Limb (tissue), 2 donors: ENCODE measurements at regions not wholly inside any gene's neighbourhood (a gene's known extent, or its start where the extent isn't known, plus 50 kb on each side); places are given as distances from the start of the nearest gene placed in this dataset.
"Not testable (repeated sequence)": the region's sequence is repeated elsewhere in the genome, so short reads cannot be mapped to it uniquely, and the experiment has no call there.

ENCODE experiments used
- DNase-seq, 2 donors: peaks; one replicate each; pipeline ENCODE4 v3.0.0-alpha.2; 2016; ENCODE audit errors: extremely low spot score in 2 of 2

DNA sequence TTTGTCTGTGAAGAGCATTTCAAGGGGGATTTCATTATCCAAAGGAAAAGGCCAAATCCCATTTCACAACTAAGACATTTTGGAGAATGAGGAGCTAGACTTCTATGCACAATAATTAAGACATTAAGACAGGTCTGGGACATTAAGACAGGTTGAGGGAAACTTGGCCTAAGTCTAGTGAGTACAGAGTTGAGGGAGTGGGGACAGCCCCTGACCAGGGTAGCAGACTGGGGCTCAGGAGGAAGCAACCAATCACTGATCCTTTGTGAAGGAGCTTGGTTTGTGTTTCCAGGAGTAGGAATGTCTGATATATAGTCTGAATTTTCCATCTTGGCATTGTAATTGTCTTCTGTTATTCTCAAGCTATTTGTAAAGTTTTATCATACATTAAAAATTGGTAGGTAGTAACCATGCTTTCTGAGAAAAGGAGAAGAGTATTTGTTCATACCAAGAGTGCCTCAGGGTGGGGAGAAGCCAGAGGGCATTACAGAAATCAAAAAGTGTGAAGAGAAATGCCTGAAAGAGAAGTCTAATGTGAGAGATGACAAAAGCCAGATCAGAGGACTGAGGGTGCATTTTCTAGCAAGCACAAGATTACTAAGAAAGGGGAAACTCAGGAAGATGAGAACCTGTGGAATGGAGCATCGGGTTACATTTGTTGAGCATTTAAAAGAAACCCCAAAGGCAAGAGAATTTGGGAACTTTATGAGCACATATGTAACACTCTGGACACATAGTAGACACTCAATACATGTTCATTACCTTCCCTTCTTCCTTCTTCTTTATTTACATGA lies 189.3 kb upstream of the PIK3R1 start:
- DNase-seq: no peak

DNA sequence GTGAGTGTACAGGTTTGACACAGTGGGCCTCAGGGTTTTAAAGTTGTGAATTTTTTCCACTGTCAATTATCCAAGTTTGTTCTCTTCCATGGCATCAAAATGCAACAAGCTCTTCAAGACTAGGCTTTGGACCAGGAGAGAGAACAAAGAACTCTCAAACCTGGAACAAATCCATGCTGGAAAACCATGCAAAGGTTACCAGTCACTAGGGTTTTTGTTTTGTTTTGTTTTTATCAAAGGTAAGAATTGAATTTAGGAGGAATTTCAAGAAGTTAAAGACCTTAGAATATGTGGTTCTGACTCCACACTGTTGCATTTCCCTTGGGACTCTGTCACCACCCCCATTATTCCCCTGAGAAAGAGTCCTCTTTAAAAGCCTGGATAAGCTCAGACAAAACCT lies 191.1 kb upstream of the PIK3R1 start:
- DNase-seq: no peak

DNA sequence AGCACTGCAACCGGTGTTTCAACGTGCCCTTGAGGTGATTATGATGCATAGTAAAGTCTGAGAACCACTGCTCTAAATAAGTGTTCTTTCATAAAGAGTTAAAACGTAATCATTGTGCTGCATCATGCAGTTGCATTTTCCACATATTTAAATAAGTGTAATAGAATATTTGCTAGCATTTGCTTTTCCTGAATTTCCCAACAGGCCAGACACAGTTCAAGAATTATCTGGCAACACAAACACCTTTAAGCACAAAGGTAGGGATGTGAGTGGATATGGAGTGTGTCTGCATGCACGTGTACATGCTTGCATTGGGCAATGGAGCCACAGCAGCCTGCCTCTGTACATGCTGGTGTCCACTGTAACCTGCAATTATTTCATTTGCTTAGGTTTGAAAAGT lies 193.6 kb upstream of the PIK3R1 start:
- no peak for DNase-seq

DNA sequence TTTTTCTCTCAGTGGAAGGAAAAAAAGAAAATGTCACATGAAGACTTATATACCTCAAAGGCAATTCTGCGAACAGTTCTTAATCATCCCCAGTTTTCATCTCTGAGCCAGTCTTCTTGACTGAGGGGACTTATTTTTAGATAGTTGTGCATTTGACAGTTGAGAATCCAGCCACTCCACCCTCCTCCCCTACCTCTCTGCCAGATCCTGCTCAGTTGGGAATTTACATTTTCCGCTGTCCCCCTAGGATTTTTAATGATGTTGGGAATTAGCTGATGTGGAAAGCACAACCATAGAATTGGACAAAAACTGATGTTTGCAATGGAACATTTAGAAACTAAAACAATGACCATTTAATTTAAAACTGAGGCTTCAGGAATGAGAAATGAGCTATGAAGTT lies 194.3 kb upstream of the PIK3R1 start:
- DNase-seq: no peak

DNA sequence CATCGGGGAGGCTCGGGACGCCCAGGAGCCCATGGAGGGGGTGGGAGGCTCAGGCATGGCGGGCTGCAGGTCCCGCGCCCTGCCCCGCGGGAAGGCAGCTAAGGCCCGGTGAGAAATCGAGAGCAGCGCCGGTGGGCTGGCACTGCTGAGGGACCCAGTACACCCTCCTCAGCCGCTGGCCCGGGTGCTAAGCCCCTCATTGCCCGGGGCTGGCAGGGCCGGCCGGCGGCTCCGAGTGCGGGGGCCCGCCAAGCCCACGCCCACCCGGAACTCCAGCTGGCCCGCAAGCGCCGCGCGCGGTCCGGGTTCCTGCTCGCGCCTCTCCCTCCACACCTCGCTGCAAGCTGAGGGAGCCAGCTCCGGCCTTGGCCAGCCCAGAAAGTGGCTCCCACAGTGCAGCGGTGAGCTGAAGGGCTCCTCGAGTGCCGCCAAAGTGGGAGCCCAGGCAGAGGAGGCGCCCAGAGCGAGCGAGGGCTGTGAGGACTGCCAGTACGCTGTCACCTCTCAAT lies 195.0 kb upstream of the PIK3R1 start:
- not testable (repeated sequence) for DNase-seq

DNA sequence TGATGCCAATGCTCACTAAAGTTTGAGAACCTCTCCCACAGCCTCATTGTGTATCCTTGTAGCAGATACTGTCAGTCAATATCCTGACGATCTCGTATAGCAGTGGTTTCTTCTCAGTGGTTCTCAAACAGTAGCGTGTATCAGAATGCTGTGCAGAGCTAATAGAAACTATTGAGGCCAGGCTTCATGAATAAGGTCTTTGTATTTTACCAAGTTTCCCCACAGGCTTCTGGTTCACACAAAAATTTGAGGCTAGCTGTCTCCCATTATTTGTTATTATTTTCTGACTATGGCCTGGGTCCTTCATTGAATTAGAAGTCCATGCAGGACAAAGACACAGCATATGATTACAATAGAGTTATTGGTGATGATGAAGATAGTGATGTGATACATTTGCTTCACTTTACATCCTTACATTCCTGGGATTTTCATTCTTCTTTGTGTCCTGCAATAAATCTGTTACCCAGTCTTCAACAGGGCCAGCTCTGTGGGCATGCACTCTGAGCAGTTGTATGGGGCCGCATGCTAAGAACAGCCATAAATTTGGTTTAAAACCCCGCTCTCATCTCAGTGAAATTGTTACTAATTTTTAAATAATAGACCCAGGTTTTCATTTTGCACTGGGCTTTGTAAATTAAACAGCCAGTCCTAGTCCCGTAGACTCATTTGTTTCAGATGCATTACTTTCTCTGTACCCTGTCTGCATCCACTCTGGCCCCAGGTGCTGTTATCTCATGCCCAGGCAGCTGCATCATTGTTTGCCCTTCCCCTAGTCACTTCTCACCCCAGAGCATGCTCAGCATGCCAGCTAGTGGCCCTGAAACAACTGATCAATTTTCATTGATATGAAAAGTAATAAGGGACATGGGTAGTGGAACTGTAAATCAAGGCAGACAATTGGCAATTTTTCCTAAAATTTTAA lies 199.9 kb upstream of the PIK3R1 start:
- DNase-seq: no peak

DNA sequence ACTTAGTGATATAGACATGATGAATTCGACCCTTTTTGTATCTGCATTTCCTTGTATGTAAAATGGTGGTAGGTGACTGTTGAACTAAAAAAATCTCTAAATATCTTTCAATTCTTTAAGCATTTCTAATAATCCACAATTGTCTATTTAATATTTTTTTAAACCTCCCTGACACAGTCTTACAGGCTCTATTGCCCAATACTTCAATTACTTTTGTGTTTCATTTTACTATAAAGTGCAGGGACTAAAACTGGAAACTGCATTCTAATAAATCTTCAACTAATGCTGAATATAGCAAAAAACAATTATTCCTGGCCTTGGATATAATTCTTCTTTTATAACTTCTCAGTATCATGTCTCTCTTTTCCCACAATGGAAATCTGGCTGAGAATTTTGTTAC lies 202.7 kb upstream of the PIK3R1 start:
- DNase-seq: no peak

DNA sequence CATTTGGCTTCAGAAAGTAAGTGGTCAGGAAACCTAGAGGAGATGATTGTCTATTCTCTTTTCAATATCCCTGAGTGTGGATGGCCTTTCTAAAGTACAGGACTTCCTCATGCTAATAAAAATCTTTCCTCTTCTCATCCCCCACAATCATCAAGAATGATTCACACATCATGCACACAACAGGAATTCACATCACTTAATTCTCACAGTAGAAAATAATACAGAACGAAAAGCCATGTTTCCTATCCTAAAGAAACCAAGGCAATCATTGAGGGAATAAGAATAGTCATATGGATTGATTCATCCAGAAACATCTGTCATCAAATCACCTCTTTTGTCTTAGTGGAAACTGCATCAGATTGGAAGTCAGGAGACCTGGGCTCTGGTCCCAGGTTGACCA lies 203.1 kb upstream of the PIK3R1 start:
- DNase-seq: no peak

DNA sequence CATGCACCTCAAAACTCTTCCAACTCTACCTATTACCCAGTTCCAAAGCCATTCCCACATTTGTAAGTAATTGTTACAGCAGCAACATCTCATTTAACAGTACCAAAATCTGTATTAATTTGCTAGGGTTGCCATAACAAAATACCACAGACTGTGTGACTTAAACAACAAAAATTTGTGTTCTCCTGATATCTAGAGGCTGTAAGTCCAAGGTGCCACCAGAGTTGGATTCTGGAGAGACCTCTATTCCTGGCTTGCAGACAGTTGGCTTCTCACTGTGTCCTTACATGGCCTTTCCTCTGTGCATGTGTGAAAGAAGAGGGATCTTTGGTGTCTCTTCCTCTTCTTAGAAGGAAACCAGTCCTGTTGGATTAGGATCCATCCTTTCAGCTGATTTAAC lies 203.8 kb upstream of the PIK3R1 start:
- DNase-seq: no peak

DNA sequence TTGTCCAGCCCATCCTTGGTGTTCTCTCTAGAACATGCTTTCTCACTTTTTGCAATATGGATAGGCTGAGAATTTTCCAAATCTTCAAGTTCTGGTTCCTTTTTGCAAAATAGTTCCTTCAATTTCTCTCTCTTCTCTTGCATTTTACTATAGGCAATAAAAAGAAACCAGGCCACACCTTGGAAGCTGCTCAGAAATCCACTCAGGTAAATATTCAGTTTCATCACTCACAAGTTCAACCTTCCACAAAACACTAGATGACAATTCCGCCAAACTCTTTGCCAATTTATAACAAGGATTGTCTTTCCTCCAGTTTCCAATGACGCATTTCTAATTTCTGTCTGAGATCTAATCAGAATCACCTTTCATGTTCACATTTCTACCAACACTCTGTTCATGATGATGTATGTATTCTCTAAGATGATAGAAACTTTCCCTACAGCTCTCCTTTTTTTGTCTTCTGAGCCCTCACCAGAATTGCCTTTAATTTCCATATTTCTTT lies 204.2 kb upstream of the PIK3R1 start:
- DNase-seq: no peak

DNA sequence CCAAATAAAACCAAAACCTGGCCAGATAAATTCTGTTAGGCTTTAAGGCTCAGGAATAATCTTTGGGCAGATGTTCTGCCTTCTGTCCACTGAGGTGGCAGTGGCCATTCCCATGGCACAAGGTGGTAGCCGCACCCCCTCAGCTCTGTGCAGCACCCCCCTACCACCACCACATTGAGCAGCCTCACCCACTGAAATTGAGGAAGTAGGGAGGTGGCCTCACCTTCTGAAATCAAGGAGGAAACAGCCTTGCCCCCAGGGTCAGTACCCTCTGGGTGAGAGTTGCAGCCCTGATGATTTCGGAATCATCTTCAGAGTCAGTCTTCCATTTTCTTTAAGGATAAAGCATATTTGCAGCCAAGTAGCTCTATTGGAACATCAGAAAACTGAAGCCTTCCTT lies 204.8 kb upstream of the PIK3R1 start:
- DNase-seq: no peak

DNA sequence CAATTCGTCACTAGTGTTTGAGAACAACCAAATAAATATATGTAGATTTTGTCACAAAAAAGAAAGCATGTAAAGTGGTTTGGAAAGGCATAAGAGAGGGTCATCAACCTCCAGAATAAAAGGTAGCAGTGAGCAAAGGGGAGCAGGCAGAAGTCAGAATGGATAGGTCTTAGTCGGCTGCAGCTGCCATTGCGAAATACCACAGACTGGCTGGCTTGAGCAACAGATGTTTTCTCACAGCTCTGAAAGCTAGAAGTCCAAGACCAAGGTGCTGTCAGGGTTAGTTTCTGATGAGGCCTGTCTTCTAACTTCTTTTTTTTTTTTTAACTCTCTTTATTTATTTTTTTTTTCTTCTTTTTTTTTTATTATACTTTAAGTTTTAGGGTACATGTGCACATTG lies 208.1 kb upstream of the PIK3R1 start:
- no peak for DNase-seq

DNA sequence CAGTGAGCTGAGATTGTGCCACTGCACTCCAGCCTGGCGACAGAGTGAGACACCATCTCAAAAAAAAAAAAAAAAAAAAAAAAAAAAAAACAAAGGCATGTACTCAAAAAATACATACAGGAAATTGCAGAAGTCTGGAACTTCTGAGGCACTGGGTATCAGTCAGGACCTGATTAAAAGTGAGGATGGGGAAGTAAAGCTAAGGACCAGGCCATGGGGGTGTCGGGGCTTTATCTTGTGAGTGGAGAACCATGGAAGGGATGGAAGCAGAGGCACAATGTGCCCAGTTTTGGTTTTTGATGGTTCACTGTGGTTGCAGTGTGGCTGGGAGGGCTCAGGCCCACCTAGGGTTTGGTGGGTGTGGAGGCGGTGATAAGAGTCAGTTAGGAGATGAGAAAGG lies 212.7 kb upstream of the PIK3R1 start:
- no peak for DNase-seq

DNA sequence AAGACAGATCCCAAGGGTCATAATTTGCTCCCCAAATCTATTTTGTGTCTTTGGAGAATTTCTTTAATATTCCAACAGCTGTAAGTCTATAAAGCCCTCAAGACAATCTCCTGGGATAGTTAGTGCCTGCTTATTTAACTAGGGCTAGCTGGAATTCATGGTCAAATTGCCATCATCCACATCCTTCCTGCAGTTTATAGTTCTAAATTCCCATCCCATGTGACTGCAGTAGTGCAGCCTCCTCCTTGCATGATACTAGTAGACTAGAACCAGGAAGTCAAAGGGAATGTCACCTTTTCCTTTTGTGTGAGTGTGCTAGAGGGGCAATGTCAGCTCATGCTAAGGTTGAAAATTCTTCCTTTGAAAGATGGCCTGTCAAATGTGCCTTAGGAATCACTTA lies 214.8 kb upstream of the PIK3R1 start:
- no peak for DNase-seq

DNA sequence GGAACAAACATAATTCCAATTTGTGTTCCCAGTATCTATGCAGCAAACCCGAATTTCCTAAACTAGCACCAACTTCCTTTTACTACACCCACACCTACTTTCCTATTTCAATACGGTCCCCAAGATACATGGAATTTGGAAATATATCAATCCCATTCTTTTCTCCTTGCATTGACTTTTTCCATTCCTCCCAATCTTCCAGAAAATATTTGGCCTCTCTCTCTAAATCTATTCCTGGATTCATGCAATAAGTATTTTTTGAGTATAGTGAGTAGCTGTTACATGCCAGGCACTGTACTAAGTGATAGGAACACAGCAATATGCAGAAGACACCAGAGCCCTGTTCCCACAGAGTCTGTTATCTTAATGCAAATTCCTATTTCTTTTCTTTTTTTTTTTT lies 216.2 kb upstream of the PIK3R1 start:
- no peak for DNase-seq

DNA sequence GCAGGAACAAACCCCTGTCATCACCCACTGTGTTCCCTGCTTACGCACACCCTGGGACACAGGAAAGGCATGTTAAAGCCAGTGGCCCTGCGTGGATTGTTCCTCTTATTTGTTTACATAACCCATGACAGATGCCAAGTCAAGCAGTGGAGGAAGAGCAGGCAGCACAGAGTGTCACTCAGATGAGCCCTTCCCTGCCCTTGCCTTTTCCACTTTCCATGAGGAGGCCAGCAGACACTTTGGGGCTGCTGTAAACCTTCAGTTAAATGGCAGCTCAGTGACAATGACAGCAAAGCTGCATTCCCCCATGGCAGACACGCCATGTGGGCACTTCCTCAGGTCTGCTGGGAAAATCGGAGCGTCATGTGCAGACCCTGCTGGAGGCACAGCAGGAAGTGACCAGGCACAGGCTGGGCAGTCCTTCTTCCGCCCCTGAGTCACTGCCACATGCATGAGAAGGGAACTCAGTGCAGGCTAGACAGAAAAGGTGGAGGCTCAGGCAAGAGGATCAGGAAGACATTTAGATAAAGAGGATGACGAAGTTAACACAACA lies 216.8 kb upstream of the PIK3R1 start:
- no peak for DNase-seq

DNA sequence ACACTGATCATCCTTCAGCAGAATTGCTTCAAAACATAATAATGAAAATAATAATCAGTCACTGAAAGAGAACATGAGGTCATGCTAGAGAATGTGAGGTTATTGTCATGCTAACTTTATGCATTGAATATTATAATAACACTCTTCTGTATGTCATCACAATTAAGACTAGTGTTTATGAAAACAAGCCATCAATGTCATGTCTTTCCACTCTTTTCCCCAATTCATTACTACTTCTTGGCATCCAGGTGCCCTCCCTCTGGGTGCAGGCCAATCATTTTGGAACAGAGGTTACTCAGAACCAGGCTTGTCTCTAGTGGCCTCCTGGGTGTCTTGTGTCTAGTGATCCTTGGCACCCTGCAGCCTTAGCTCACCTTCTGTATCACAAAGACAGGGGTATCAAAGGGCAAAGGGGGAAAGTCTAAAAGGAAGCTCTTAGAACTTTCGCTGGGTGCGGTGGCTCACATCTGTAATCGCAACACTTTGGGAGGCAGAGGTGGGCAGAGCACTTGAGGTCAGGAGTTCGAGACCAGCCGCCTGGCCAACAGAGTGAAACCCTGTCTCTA lies 217.6 kb upstream of the PIK3R1 start:
- DNase-seq: no peak

DNA sequence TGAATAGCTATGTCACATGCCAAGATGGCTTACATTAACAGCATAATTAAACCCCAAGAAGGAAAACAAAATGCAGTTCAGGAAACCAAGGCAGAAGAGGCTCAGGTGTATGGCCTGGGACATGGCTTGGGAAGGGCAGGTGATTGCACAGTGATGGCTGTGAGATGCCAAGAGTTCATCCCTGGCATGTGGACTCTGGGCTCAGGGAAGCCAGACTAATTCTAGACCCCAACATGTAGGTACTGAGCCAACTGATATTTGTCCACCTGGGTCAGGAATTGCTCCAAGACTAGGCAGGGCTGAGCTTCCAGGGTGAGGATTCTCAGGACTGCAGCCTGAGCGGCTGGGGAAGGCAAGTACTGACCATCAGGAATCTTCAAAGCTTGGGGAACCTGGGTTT lies 218.4 kb upstream of the PIK3R1 start:
- no peak for DNase-seq

DNA sequence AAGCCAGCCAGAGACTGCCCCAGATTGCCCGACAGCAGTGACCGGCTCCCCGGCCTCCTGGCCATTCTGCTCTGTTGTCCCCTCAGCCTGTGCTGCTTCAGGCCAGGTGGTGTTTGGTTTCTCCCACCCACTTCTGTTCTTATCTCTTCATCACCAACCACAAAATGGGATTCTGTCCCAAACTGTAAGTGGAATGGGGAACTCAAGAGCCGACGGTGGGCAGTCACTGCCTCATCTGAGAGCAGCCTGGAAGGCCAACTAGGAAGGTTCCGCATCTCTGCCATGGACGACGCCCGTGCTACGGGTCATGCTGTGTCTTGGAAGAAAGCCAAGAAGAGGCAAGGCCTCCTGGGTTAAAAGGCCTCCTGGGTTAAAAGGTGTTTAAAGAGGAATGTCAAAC lies 219.0 kb upstream of the PIK3R1 start:
- no peak for DNase-seq

DNA sequence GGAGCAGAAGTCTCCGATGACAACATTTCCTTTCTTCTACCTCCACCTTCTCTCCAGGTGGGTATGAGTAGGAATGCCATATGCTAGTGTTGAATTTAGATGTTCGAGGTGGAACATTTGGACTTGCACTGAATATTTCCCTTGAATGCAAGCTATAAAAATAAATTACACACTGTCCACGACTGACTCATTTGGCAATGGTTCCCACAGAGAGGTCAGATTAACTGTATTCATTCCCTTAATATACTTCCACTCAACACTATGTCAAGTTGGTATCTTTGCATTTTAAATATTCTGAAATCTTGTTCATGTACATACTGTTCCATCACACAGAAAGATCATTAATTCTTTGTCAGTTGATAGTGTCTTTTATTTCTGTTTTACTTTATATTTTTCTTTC lies 222.6 kb upstream of the PIK3R1 start:
- DNase-seq: no peak

DNA sequence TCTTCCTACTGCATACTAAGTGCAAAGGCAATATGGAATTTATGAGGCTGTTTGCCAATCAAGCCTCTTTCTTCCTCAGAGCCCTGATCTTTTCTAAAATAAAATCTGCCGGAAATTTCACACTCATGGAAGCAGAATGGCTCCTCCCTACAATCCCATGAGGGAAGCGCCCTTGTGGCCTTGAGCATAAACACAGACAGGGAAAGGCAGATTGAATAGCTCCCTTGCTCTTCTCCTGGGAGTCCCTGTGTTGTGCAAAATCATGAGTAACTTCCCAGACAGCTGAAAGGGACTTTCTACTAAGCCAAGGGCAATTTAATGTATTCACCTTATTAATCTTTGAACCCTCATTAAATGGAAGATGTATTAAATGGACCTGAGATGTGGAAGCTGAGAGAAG lies 226.1 kb upstream of the PIK3R1 start:
- no peak for DNase-seq

DNA sequence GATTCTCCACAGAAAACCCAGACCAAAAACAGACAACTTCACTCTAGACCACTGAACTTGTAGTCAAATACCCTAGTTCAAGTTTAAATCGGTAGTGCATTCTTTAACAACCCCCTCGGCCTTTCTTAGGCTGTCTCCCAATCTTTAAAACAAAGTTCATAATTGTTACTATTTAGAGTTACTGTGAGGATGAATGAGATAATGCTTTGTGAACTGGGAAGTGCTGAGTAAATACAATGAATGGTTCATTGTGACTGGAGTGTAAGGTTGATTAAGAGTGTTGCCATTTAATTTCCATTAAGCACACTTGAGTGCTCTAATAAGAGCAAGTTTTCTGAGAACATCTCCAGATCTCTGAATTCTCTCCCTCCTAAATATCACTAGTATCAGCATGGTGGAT lies 228.8 kb upstream of the PIK3R1 start:
- DNase-seq: no peak
